ENCODE measurements at regions not wholly inside any gene's neighbourhood (a gene's known extent, or its start where the extent isn't known, plus 50 kb on each side); places are given as distances from the start of the nearest gene placed in this dataset.

DNA sequence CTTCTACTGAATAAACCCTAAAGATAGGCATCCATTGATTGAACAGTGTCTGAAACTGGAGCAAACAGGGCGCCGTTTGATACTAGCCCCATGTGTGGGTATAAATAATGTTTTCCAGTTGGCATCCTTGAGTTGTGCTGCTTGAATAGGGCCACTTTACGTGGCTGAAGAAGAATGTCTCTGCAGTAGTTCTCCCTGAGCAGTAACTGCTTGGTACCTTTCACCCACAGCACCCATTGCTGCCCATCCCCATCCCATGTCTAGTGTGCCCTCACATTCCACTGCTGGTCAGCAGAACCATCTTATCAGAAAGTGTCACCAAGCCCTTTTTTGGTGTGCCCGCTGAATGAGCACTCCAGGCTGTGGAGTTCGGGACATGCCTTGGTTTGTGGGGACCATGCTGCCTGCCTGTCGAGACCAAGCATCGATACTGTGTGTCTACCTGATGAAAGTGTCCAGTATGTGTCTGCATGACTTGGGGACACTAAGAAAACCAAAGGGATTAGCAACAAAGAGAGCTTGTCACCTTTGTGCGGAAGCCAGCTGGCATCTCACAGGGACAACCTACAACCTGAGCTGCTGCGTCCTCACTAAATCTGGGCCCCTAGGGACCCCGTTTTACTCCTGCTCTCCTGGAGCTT, 162.0 kb downstream of the TM9SF2 start:
- no peak for TF ChIP-seq CTCF (conservative IDR thresholded peaks at IDR 0.05)
- TF ChIP-seq ZFX (IDR thresholded peaks at IDR 0.05) = no peak

Data from C4-2B (cell line).